ENCODE measurements at regions not wholly inside any gene's neighbourhood (a gene's known extent, or its start where the extent isn't known, plus 50 kb on each side); places are given as distances from the start of the nearest gene placed in this dataset.

DNA sequence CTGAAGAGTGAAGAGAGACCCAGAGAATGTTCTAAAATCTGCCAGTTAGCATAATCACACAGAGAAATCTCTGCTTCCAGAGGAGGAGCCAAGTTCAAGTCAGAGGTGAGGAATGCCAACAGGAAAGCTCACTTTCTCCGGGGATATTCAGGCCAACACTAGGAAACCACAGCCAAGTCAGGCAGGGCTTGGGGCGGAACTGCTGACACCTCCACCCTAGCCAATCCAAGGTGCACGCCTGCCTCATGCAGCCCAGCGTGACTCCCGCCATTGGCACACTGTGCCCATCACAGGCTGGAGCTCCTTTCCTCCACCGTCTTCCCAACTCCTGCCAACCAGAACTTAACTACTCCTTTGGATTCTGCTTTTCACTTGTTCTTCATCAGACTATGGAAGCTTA lies 374.3 kb upstream of the CCDC196 start:
- no peaks in the 10 kb centered on the region for H3K36me3 ChIP-seq
- TF ChIP-seq POLR2A (IDR thresholded peaks at IDR 0.05): no peak
- TF ChIP-seq, protein P1, sequence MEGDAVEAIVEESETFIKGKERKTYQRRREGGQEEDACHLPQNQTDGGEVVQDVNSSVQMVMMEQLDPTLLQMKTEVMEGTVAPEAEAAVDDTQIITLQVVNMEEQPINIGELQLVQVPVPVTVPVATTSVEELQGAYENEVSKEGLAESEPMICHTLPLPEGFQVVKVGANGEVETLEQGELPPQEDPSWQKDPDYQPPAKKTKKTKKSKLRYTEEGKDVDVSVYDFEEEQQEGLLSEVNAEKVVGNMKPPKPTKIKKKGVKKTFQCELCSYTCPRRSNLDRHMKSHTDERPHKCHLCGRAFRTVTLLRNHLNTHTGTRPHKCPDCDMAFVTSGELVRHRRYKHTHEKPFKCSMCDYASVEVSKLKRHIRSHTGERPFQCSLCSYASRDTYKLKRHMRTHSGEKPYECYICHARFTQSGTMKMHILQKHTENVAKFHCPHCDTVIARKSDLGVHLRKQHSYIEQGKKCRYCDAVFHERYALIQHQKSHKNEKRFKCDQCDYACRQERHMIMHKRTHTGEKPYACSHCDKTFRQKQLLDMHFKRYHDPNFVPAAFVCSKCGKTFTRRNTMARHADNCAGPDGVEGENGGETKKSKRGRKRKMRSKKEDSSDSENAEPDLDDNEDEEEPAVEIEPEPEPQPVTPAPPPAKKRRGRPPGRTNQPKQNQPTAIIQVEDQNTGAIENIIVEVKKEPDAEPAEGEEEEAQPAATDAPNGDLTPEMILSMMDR (IDR thresholded peaks at IDR 0.05): no peak
- DNase-seq: no peak
- 90 to 96% methylated on average over 6 of the region's 6 CpGs for WGBS, 2 donors
- H3K4me3 ChIP-seq (replicated peaks in 1 of 3): no peak overlapping the region
- intact Hi-C loops (cut with DNase I): no loop called here
- no peak overlapping the region for H3K27ac ChIP-seq
- no peaks in the 10 kb centered on the region for H3K4me1 ChIP-seq
- H3K27me3 ChIP-seq: no peaks in the 10 kb centered on the region
- H3K9me3 ChIP-seq: no peaks in the 10 kb centered on the region

DNA sequence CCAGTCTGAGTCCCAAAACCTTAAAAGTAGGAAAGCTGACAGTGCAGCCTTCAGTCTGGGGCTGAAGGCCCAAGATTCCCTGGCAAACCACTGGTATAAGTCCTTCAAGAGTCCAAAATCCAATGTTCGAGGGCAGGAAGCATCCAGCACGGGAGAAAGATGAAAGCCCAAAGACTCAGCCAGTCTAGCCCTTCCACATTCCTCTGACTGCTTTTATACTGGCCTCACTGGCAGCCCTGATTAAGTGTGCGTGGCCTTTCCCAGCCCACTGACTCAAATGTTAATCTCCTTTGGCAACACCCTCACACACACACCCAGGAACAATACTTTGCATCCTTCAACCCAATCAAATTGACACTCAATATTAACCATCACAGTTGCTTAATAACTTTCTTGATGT lies 372.1 kb upstream of the CCDC196 start:
- Histone ChIP-seq H3K27me3 (no peaks in the 10 kb centered on the region), H3K9me3 (no peaks in the 10 kb centered on the region), H3K4me3 (replicated peaks in 1 of 3) (no peak overlapping the region), H3K4me1 (no peaks in the 10 kb centered on the region), H3K27ac (no peak overlapping the region), H3K36me3 (no peaks in the 10 kb centered on the region)
- no peak for DNase-seq
- intact Hi-C loops (cut with DNase I): no loop called here
- 57 to 73% methylated on average over 3 of the region's 3 CpGs for WGBS, 2 donors
- no peak for TF ChIP-seq POLR2A (IDR thresholded peaks at IDR 0.05)
- TF ChIP-seq, protein P1 (IDR thresholded peaks at IDR 0.05): no peak

DNA sequence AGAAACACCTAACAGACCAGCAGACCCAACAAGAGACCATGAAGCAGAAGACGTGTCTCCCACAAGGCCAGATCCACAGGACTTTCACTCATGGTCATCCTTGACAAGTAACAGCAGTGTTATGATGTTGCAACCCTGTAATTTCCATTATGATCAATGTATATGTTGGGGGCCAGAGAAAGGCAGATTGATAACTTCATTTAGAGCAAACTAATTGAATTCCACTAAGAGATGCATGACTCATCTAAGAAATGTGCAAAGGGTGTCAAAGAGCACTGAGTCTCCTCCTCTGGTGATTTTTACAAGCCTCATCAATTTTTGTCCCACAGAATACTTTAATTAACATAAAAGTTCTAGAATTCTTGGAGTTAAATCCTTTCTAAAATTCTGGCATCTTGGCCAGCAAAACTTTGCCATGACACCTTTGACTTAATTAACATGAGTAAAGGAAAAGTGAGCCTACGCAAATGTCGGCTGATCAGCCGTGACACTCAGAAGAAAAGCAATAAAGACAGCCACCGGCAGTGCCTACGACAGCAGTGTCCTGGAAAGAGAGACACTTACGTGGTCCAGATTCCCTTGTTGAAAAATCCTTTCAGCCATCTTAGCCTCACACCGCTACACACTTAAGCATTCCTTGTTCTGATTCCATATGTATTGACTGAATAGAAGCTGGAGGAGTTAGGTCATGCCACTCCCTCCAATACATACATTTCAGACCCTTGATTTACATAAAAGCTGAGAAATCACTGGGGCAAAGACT lies 370.2 kb upstream of the CCDC196 start:
- TF ChIP-seq, protein P1 (IDR thresholded peaks at IDR 0.05): no peak
- TF ChIP-seq POLR2A (IDR thresholded peaks at IDR 0.05): no peak
- Histone ChIP-seq H3K36me3 (no peaks in the 10 kb centered on the region), H3K4me3 (replicated peaks in 1 of 3) (no peak overlapping the region), H3K27me3 (no peaks in the 10 kb centered on the region), H3K9me3 (no peaks in the 10 kb centered on the region), H3K4me1 (no peaks in the 10 kb centered on the region), H3K27ac (no peak overlapping the region)
- 52 to 59% methylated on average over 8 of the region's 8 CpGs for WGBS, 2 donors
- intact Hi-C loops (cut with DNase I): no loop called here
- DNase-seq: no peak

DNA sequence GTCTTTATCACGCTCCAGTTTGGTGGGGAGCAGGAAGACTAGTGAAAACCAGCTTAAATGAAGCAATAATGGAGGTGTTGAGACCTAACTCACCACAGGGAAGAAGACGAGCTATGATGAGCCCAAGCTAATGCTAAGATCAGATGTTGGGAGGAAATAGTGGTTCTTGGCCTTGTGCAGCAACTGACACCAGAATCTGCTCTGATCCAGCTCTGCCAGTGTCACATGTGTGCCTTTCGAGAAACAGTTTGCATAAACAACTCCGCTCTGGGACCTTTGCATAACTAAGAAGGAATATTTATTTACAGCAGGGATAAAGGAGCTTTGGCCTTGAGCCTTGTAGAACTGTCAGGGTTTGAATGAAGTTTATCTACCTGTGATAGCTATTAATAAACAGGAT lies 369.4 kb upstream of the CCDC196 start:
- Histone ChIP-seq H3K9me3 (no peaks in the 10 kb centered on the region), H3K36me3 (no peaks in the 10 kb centered on the region), H3K4me3 (replicated peaks in 1 of 3) (no peak overlapping the region), H3K4me1 (no peaks in the 10 kb centered on the region), H3K27ac (no peak overlapping the region), H3K27me3 (no peaks in the 10 kb centered on the region)
- intact Hi-C loops (cut with DNase I): no loop called here
- WGBS, 2 donors: 95 to 97% methylated on average over 4 of the region's 4 CpGs
- TF ChIP-seq, protein P1 (IDR thresholded peaks at IDR 0.05): no peak
- no peak for TF ChIP-seq POLR2A (IDR thresholded peaks at IDR 0.05)
- DNase-seq: no peak

DNA sequence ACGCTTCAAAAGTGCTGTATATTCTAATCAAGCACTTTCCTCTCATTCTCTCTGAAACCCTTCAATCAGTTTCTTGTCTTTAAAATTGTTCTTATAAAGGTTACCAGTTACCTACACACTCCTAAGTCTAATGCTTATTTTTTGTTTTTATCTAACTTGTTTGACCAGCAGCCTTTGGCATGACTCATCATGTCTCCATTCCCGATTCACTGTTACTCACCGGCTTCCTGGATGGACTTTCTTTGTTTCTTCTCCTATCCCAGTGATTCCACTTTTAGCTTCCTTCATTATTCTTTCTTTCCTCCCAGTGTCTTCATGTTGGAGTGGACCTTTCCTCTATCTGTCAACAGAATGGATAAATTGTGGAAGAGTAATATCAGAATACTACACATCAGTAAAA lies 368.6 kb upstream of the CCDC196 start:
- no peaks in the 10 kb centered on the region for H3K36me3 ChIP-seq

More for the DNA sequence above, 368.6 kb upstream of the CCDC196 start:
- DNase-seq: no peak
- no peak overlapping the region for H3K27ac ChIP-seq
- TF ChIP-seq, protein P1 (IDR thresholded peaks at IDR 0.05): no peak
- TF ChIP-seq POLR2A (IDR thresholded peaks at IDR 0.05): no peak
- WGBS, 2 donors: 71 to 79% methylated on average over 3 of the region's 3 CpGs
- intact Hi-C loops (cut with DNase I): no loop called here
- no peaks in the 10 kb centered on the region for H3K27me3 ChIP-seq
- no peaks in the 10 kb centered on the region for H3K4me1 ChIP-seq
- H3K4me3 ChIP-seq (replicated peaks in 1 of 3): no peak overlapping the region
- no peaks in the 10 kb centered on the region for H3K9me3 ChIP-seq

All from thyroid gland (tissue), 4 donors.